Brain microvascular endothelial cell (primary cell): ENCODE measurements at regions not wholly inside any gene's neighbourhood (a gene's known extent, or its start where the extent isn't known, plus 50 kb on each side); places are given as distances from the start of the nearest gene placed in this dataset.
"Not testable (repeated sequence)": the region's sequence is repeated elsewhere in the genome, so short reads cannot be mapped to it uniquely, and the experiment has no call there.

Experiments
- DNase-seq: peaks from one replicate; pipeline ENCODE4 v3.0.0-alpha.2; 2020
- H3K27ac ChIP-seq: fragments of 250-450 bp; sonication (Bioruptor Pico); 2 replicates; pipeline ENCODE4 v1.5.1; 2020; ENCODE audit warnings: mild to moderate bottlenecking, moderate library complexity
- H3K27me3 ChIP-seq: fragments of 250-450 bp; sonication (Bioruptor Pico); replicated peaks from 2 replicates; pipeline ENCODE4 v1.5.1; 2020; ENCODE audit warnings: mild to moderate bottlenecking
- H3K36me3 ChIP-seq: fragments of 250-450 bp; sonication (Bioruptor Pico); replicated peaks from 2 replicates; pipeline ENCODE4 v1.5.1; 2020; ENCODE audit warnings: mild to moderate bottlenecking
- H3K4me3 ChIP-seq: 2 replicates; pipeline ENCODE4 v1.5.1; 2011; ENCODE audit warnings: low read depth, mild to moderate bottlenecking, control low read depth, low read length, moderate library complexity
- CTCF ChIP-seq: IDR thresholded peaks from 2 replicates; pipeline ENCODE4 v1.5.1; 2011; ENCODE audit warnings: low read depth, mild to moderate bottlenecking, moderate library complexity, low read length, control low read depth, inconsistent platforms; ENCODE audit errors: missing control alignments
- in situ Hi-C: cut with HindIII; loops from 2 replicates; pipeline ENCODE4 v1.10.0; 2017; ENCODE audit warnings: low sequenced_read_pairs, low pct_ligation_motif_present

- DNase-seq: no peak
- no peak overlapping the region for H3K27ac ChIP-seq
- no peaks in the 10 kb centered on the region for H3K27me3 ChIP-seq
- H3K4me3 ChIP-seq: no peak overlapping the region
- no peak for TF ChIP-seq CTCF
- no peaks in the 10 kb centered on the region for H3K36me3 ChIP-seq
- in situ Hi-C loops: no loop called here
Measured at GRCh38 chr1:233470741-233471499, 143.0 kb upstream of the KCNK1 start.

DNA sequence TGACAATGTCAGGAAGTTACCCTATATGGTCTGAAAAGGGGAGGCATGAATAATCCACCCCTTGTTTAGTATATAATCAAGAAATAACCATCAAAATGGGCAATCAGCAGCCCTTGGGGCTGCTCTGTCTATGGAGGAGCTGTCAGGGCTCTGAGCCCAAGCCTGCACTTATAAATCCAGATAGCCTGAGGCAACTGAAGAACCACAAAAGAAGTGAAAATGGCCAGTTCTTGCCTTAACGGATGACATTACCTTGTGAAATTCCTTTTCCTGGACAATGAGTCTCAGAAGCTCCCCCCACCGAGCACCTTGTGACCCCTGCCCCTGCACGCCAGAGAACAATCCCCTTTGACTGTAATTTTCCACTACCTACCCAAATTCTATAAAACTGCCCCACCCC, 142.1 kb upstream of the KCNK1 start:
- H3K27me3 ChIP-seq, in situ Hi-C loops, DNase-seq, H3K36me3 ChIP-seq, H3K27ac ChIP-seq, H3K4me3 ChIP-seq: not testable (repeated sequence)

DNA sequence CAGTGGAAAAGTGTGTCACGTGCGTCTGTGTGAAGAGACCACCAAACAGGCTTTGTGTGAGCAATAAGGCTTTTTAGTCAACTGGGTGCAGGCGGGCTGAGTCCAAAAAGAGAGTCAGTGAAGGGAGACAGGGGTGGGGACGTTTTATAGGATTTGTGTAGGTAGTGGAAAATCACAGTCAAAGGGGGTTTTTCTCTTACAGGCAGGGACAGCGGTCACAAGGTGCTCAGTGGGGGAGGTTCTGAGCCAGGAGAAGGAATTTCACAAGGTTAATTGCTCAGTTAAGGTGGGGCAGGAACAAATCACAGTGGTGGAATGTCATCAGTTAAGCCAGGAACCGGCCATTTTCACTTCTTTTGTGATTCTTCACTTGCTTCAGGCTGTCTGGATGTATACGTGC, 141.1 kb upstream of the KCNK1 start:
- H3K4me3 ChIP-seq, DNase-seq, H3K27ac ChIP-seq, H3K36me3 ChIP-seq, in situ Hi-C loops, H3K27me3 ChIP-seq: not testable (repeated sequence)

DNA sequence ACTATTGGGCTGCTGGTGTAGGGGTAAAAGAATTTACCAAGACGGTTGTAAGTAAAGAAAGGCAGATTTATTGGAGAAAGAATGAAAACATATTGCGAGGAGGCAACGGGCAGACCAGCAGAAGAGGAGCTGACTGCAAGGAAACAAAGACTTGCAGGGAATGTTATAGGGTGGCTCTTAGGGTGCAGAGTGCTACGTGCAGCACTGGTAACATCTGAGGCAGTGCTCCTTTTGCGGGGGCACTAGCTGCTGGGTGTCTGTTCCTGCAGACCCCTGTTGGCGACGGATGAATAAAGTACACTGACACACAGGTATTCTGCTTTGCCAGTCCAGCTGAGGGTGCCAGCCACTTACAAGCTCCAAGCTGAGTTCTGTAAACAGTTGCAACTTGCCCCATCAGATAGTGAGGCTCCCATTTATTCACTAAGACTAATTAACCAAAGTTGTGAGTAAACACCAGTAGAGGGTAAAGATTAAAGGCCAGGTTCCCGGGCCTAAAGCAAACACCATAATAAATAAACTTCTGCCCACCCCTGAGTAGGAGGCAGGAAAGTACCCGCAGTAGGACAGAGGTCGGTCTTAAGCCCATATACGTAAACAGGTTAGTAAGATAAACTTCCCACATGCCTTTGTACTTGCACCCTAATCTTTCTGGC, 140.2 kb upstream of the KCNK1 start:
- Histone ChIP-seq H3K27me3 (no peaks in the 10 kb centered on the region), H3K4me3 (no peak overlapping the region), H3K36me3 (no peaks in the 10 kb centered on the region), H3K27ac (no peak overlapping the region)
- in situ Hi-C loops: no loop called here
- no peak for TF ChIP-seq CTCF
- no peak for DNase-seq

- Histone ChIP-seq H3K4me3 (no peak overlapping the region), H3K27ac (no peak overlapping the region), H3K36me3 (no peaks in the 10 kb centered on the region), H3K27me3 (no peaks in the 10 kb centered on the region)
- no peak for DNase-seq
- no peak for TF ChIP-seq CTCF
- in situ Hi-C loops: no loop called here
Measured at GRCh38 chr1:233477359-233477758, 136.5 kb upstream of the KCNK1 start.

DNA sequence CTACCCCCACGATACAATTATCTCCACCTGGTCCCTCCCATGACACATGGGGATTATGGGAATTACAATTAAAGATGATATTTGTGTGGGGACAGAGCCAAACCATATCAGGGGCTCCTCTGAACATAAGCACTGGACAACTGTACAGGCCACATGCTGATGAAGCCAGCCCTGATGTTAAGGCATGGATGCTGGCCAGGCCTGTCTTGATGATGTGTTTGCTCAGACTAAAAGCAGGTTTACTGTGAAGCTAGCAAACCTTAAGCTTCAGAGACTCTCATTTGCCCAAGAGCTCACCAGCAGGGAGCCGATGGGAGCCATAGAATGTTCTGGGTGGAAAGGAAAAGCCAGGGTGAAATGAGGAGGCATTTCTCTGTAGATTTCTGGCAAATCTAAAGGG, 135.3 kb upstream of the KCNK1 start:
- Histone ChIP-seq H3K27ac (no peak overlapping the region), H3K4me3 (no peak overlapping the region), H3K27me3 (no peaks in the 10 kb centered on the region), H3K36me3 (no peaks in the 10 kb centered on the region)
- in situ Hi-C loops: no loop called here
- DNase-seq: no peak
- no peak for TF ChIP-seq CTCF
